NCI-H524 treated with DMSO at 0.1 percent for 48 hours (cell line): ENCODE measurements at regions not wholly inside any gene's neighbourhood (a gene's known extent, or its start where the extent isn't known, plus 50 kb on each side); places are given as distances from the start of the nearest gene placed in this dataset.
"Not testable (repeated sequence)": the region's sequence is repeated elsewhere in the genome, so short reads cannot be mapped to it uniquely, and the experiment has no call there.

Experiments used
- DNase-seq: peaks from one replicate; lab custom pipeline; 2025; lab: John Stamatoyannopoulos, UW

DNA sequence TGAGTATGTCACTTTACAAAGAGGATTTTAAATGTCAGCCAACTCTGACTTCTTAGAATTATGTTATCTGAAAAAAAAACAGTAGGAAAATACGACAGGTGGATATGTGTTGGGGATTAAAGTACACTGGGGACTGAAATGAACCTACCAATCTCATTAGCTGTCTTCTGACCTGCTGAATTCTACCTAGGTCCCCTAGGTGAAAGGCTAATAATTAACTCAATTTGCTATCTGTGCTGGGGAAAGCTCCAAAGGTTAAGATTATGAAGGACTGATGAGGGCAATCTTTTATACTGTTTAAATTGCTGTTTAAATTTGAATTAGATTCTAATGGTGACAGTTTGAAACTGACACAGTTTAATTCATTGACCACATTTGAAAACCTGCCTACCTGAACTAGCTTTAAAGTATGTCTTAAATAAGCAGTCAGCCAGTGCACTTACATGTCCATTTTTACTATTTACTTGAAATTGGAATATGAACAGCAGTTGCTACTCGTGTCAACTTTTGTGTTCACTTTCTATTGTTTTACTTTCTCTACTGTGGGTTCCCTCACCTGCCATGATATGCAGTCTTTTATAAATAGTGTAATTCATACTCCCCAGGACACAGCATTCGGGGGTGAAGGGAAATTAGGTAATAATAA is 977.3 kb downstream of the C4orf33 start:
- no peak for DNase-seq

DNA sequence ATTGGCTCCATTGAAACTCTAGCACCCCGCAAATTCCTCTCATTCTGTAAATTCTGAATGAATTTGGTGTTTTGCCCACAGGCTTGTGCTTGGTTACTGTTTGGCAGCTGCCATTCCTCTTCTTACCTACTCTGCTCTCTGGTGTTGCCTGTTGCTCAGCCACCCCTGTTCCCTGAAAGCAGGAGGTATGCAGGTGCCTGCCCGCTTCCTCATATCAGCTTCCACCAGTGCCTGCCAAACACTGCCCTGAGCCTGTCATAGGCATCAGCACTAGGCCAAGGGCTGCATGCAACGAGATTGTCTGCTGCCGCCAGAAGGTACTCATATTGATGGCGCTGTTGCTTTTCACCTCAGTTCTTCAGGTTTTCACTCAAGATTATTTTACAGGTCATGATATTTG is 978.1 kb downstream of the C4orf33 start:
- no peak for DNase-seq

DNA sequence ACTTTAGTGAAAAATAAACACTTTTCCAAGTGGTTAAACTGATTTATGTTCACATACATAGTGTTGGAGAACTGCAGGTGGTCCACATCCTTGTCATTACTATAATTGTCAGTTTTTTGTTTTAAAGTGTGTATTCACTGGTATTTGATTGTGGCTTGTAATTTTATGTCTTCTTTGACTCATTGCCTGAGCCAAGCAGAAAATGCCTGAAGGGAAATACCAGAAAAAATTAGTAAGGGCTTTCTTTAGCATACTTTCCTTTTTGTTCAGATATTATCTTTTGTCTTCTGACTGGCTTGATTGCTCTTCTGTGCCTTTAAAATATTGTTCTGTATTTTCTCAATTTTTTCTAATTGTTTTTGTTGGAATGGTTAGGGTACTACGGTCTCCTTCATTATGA is 981.3 kb downstream of the C4orf33 start:
- no peak for DNase-seq

DNA sequence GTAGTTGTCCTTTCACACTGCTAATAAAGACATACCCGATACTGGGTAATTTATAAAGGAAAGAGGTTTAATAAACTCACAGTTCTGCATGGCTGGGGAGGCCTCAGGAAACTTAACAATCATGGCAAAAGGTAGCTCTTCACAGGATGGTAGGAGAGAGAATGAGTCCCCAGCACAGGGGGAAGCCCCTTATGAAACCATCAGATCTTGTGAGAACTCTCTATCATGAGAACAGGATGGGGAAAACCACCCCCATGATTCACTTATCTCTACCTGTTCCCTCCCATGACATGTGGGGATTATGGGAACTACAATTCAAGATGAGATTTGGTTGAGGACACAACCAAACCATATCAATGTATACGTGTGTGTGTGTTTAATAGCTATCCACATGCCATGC is 983.1 kb downstream of the C4orf33 start:
- DNase-seq: not testable (repeated sequence)

DNA sequence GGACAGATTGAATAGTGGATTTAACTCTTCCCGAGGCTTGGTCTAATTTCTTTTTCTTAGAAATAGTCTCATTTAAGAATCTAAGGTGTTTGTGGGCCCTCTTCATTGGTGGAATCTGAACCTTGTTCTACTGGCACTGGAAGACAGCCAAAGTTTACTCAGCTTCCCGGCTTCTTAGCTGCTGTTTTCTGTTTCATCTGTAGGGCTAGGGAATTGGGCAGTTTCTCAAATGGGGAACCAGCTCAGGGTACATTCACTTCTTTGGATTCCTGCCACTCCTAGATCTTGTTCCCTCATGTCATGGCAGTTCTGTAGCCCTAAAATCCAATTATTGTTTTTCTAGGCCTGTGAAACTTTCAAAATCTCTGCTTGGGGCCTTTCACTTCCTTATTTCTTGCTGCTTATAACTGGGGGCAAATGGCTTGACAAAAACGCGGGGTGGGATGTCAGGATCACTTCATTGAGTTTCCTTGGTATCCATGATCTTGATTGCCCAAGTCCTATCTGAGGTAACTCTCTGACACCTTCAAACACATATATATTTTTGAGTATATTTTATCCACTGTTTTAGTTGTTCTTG is 985.0 kb downstream of the C4orf33 start:
- DNase-seq: no peak

DNA sequence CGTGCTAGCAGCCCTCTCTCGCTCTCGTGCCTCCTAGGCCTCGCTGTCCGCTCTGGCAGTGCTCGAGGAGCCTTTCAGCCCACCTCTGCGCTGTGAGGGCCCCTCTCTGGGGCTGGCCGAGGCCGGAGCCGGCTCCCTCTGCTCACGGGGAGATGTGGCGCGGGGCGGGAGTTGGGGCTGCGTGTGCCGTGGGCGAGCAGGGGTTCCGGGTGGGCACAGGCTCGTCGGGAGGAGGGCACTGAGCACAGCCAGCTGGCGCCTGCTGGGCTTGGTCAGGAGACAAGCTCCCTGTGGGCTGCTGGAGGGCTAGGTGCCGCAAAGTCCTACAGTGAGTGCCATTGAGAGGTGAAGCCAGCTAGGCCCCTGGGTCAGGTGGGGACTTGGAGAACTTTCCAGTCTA is 994.5 kb downstream of the C4orf33 start:
- DNase-seq: no peak

DNA sequence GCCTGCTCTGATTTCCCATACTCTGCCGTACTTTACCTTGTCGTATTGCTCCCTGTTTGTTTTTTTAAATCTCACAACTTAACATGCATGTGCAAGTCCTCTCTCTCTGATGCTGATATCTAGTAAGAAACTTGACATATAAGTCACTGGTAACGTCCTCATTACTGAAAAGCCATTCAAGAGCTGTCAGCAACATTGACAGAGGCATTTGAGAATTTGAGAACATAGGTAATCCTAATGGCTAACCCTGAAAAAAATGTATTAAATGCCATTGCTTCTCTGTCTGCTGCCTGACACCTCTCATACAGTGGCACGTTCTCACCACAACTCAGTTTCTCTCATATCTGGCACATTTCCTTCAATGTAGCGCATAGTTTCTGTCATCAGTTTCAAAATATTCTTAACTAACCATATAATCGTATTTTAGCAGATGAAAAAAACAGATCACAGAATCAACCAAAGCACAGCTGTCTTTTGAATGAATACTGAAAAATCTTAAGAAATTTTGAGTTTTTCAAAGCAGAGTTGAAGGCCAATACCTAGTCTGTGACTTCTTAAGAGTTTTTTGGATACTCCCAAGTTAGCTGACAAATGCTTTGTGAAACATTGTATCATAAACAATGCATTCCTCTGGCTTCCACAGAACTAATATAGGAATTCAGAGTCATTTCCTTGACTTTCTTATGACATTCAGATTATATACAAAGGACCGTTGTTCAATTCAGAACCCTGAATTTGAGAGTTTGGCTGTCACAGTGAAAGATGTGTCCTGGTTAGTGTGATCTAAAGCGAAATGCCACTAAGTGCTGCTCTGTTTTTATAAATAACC is 996.4 kb downstream of the C4orf33 start:
- no peak for DNase-seq

DNA sequence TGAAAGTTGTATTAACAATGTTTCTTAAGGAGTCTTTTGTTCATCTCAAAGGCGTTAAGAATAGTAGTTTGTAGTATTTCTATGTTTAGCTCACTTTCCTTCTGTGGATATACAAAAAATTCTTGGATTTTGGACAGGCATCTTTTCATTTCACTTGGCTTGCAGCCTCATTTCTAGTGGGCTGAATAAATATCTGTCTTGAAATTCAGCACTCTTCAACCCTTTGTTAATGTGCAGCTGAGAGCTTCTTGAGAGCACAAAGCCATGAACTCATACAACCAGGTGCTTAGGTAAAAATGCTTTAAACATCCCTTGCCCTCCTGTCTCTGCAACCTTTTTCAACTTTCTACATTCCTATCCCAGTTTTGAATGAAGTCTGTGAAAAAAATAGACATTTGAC is 1003.2 kb downstream of the C4orf33 start:
- DNase-seq: no peak

DNA sequence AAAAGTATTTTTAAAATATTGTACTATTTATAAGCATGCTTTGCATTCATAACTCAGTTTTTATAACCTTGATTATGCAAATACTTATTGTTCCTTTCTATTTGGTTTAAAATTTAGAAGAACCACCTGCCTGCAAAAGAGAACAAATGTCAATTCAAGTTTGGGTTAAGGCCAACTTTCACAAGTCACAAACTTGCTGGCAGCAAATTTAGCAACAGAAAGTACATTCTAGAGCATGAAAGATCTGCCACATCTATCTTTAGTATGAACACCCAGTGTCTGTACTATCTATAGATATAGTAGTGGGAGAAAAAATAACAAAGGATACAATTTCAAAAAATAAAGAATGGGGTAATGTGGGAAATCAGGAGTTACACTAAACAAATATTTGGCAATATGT is 1014.2 kb downstream of the C4orf33 start:
- DNase-seq: no peak

DNA sequence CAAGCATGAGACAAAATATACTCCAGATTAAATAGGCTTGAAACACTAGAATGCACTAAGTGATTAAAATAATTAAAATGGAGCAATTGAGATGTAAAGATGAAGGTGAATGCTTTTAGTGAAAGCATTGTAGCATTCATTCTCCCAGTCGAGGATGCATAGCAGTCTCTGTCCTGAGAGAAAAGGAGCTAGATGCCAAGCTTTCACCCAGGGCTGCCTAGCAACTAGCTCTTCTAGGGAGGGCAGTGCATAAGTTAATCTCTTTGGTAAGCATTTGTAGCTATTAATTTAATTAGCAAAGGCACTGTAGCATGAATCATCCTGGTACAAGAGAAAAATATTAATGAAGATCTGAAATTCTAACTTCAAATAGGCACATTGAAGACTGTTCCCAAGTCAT is 1014.8 kb downstream of the C4orf33 start:
- no peak for DNase-seq

DNA sequence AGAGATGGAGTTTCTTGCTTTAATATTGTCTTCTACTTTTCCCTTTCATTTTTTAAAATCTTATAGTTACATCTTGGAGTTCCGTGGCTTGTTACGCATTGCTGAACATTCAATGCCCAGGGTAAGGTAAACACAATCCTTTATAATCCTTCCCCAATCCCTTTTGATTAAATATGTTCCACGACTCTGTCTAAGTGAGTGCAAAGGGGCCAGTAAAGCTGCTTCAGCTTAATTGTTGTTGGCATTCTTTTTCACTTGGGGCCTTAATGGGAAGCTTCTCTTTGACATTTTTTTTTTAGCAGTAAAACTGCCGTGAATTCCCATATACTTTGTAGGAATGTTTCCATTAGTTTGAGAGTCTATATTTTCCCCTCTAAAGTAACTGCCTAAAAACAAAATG is 1028.1 kb downstream of the C4orf33 start:
- DNase-seq: no peak

DNA sequence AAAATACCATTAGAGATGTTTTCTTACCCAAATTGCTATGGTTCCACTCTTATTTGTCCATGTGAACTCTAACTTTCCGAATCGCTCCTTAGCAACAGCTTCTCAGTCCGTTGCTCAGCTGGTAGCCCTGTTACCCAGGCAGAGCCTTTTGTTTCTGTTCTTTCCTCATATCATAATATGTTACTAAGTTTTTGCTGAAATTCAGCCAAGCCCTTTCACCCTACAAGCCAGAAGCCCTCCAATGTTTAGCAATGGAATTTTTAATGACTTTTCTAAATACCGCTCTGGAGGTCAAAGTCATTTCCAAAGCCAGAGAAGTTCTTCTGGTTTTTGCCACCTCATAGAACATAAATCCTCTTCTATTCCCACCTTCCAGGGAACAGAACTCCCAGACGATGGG is 1029.5 kb downstream of the C4orf33 start:
- no peak for DNase-seq

DNA sequence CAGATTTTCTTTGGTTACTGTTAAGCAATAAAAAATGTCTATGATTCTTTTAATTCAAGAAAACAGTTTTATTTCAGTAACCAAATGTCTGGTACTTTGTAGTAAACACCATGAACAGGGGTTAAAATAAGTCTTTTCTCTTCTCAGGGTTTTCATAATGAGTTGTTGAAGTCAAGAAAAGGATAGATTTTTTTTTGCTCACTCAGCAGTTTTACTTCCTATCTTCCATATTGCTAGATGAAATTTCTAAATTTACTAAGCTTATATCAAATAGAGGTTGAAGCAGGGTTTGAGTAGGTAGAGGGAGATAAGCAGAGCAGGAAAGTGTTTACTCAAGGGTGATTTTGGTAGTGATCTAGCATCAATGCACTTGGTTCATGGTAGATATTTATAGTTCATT is 1031.3 kb downstream of the C4orf33 start:
- DNase-seq: no peak

DNA sequence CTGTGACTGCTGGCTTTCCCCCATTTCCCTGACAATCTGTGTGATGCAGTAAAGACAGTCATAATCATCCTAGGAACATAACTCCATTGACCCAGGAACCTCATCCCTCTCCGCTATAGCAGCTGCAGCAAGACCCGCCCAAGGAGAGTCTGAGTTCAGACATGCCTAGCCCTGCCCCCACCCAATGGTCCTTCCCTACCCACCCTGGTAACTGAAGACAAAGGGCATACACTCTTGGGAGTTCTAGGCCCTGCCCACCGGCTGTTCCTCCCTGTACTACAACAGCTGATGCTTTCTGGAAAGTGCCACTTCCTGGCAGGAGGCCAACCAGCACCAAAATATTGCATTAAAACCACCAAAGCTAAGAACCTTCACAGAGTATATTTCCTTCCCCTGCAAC is 1035.6 kb downstream of the C4orf33 start:
- DNase-seq: no peak

DNA sequence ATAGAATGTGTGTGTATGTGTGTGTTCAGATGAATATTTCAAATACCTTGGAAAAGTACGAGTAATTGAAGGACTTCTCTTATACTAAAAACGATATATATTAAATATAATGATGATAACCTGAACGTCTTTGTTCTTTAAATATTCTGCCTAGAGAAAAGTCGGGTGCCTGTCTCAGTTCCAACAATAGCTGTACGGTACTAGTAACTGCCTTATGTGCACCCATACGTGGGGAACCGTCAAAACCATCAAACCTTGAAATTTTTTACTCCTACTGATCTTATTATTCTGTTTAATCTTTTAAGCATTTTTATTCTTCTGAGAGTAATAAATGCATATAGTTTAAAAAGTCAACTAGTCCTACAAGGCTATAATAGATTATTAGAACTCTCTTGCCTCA is 1045.7 kb downstream of the C4orf33 start:
- DNase-seq: no peak

DNA sequence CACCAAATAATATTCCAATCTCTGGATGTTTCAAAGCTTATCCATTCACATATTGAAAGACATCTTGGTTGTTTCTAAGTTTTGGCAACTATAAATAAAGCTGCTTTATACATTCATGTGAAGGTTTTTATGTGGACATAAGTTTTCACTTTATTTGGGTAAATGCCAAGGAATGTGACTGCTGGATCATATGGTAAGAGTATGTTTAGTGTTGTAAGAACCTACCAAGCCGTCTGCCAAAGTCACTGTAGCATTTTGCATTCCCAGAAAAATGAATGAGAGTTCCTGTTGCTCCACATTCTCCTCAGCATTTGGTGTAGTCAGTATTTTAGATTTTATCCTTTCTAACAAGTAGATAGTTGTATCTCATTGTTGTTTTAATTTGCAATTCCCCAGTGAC is 1047.7 kb downstream of the C4orf33 start:
- no peak for DNase-seq

DNA sequence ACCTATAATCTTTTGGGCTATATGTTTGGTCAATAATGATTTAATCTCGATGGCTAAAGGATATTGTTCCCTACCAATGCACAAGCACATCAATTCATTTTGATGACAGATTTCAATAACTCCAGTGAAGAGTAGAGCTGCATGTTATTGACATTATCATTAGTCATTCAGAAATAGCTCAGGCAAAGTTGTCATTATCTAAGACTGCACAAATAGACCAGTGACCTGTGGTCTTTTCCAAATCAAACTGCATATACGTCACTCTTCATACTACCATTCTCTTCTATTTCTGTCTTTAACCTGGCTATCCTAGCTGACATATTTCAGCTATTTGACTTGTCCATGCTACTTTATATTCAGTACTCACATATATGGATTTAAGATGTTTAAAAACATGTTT is 1050.8 kb downstream of the C4orf33 start:
- DNase-seq: no peak

DNA sequence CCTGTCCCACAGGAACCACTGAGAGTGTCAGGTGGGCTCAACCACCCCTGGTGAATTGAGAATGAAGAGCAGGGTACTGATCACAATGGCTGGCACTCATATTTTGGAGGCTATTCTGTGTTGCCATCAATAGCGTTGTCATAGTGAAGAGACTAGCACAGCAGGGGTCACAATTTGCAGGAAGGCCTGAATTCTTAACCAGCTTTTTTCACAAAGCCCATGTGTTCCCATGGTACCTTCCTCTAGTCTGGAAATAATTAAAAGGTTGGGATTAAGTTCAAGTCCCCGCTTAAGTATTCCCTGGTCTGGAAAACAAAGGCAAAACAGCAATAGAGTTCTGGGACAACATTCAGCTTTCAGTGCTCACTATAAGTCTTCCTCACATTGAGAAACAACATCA is 1051.7 kb downstream of the C4orf33 start:
- DNase-seq: no peak

DNA sequence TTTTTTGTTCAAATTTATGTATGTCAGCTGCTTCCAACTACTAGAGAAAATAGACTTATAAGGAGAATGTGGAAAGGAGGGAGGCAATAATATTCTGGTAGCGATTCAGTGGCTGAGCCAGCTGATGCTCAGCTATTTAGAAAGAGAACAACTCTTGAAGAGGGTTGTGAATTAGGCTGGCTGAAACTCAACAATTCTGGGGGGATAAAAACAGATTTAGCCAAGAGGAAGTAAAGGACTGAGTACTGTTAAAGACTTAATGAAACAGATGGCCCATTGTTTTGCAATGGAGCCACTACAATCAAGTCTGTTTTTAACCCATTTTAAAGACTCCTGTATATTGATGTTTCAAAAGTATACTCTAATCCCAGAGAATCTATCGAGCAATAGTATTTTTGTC is 1058.9 kb downstream of the C4orf33 start:
- DNase-seq: peak; percentile 52

DNA sequence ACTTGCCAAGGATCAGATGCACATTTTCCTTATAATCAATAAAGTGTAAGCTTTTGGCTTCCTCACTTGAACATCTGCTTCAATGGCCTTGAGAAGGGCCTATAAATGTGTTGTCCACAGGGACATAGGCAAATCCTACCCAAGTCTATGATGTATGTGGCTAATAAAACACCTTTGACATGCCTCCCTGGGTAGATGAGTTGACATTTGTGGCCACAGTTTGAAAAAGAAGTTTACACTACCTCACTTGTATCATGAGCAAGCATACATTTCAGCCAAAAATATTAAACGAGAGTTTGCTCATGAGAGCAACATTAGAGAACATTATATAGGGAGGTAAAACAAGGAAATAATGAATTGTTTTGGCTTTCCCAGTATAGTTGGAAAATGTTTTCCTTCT is 1067.7 kb downstream of the C4orf33 start:
- no peak for DNase-seq

DNA sequence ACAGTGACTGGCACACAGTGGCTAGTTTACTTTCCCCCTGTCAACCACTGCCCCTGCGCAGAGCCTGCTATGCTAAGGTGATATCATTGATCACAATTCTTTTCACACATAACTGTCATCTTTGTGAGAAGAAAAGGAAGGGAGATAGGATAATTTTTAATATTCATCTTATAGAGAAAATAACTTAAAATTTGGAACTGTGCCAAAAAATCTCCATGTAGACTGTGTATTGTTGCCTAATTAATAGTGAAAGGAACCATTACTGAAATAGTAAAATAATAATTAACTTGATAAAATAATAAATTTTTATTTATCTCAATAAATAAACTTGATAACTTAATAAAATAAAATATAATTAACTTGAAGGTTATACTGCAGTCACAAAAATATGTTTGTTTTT is 1069.4 kb downstream of the C4orf33 start:
- no peak for DNase-seq

DNA sequence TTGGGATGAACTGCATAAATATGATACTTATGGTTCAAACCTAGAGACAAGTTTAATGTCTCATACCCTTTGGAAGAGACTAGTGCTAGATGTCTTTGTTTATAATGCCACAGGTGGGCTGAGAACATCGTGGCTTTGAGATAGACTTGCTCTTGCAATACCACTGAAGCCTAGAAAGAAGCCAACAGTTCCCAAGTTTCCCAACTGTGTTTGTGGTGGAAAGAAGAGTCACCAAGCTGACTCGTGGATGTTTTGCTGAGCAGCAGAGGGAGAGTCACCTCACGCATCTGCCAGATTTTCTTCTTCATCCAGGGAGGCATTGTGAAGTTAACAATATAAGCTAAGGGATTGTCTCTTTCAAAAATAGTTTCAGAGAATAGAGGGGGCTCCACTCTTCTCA is 1076.2 kb downstream of the C4orf33 start:
- no peak for DNase-seq

DNA sequence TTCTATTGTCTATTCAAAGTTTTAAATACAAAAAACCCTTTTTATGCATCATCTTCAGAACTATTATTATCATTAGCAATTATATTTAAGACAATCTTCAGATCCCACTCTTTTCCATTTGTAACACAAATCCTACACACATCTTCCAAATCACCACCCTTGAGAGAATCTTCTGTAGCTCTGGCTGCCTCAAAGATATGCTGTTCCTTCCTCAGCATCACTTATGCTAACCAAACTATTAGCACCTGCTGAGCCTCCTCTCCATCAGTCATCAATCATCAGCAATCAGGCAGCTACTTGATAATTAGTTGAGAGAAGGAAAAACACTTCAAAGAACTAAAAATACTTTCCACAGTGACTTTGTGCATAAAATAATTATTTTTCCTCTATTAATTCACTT is 1082.2 kb downstream of the C4orf33 start:
- no peak for DNase-seq

DNA sequence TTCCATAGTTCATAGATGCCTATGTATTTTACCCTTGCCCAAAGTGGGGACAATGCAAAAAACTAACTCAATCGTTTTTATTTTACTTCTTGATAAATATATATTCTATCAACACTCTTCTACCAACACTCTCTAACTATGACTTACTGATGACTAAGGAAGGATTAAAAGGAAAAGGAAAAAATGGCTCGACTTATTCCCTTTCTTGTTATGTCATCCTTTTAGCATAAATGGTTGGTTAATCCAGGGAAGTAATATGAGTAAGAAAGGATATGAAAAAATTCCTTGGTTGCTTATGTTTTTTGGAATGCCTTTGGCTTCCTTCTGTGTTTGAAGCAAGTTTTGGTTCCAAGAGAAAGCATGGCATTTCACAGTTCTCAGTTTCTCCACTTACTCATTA is 1087.1 kb downstream of the C4orf33 start:
- DNase-seq: no peak
